ENCODE measurements at regions not wholly inside any gene's neighbourhood (a gene's known extent, or its start where the extent isn't known, plus 50 kb on each side); places are given as distances from the start of the nearest gene placed in this dataset.

GRCh38 chr6:120526576-120526975 is 807.7 kb downstream of the TBC1D32 start:
- no peak overlapping the region for H3K4me2 ChIP-seq (ENCODE audit: low read length)
- TF ChIP-seq EZH2phosphoT487 (IDR thresholded peaks at IDR 0.05; ENCODE audit: low read depth): no peak
- no peak for TF ChIP-seq CTCF (IDR thresholded peaks at IDR 0.05; ENCODE audit: low read depth, low read length)
- no peaks in the 10 kb centered on the region for H3K9me3 ChIP-seq (ENCODE audit: insufficient read depth, low read length)
- H3K4me1 ChIP-seq (ENCODE audit: low read length): no peaks in the 10 kb centered on the region
- no peak overlapping the region for H3K27ac ChIP-seq (ENCODE audit: low read length)
- H3K4me3 ChIP-seq (ENCODE audit: low read length): no peak overlapping the region
- H4K20me1 ChIP-seq (ENCODE audit: insufficient read depth, low read length): no peaks in the 10 kb centered on the region
- H3K27me3 ChIP-seq (ENCODE audit: low read depth, low read length): no peaks in the 10 kb centered on the region
- H3K9ac ChIP-seq (ENCODE audit: low read length): no peak overlapping the region
- H3K36me3 ChIP-seq (replicated peaks; ENCODE audit: low read depth, low read length): no peaks in the 10 kb centered on the region
- no peaks in the 10 kb centered on the region for H3K79me2 ChIP-seq (ENCODE audit: low read length)
- H2AFZ ChIP-seq (ENCODE audit: low read depth, low read length): no peak overlapping the region

GRCh38 chr6:120514544-120514943 is 819.7 kb downstream of the TBC1D32 start:
- Histone ChIP-seq H3K4me3 (ENCODE audit: low read length) (no peak overlapping the region), H3K27me3 (ENCODE audit: low read depth, low read length) (no peaks in the 10 kb centered on the region), H3K36me3 (replicated peaks; ENCODE audit: low read depth, low read length) (no peaks in the 10 kb centered on the region), H2AFZ (ENCODE audit: low read depth, low read length) (no peak overlapping the region), H3K27ac (ENCODE audit: low read length) (no peak overlapping the region), H3K4me1 (ENCODE audit: low read length) (no peaks in the 10 kb centered on the region), H3K9ac (ENCODE audit: low read length) (no peak overlapping the region), H3K4me2 (ENCODE audit: low read length) (no peak overlapping the region), H4K20me1 (ENCODE audit: insufficient read depth, low read length) (no peaks in the 10 kb centered on the region), H3K9me3 (ENCODE audit: insufficient read depth, low read length) (no peaks in the 10 kb centered on the region), H3K79me2 (ENCODE audit: low read length) (no peaks in the 10 kb centered on the region)
- TF ChIP-seq EZH2phosphoT487 (IDR thresholded peaks at IDR 0.05; ENCODE audit: low read depth) (no peak), CTCF (IDR thresholded peaks at IDR 0.05; ENCODE audit: low read depth, low read length) (no peak)

GRCh38 chr6:120511712-120512111 is 822.6 kb downstream of the TBC1D32 start:
- H3K27me3 ChIP-seq (ENCODE audit: low read depth, low read length): no peaks in the 10 kb centered on the region
- TF ChIP-seq EZH2phosphoT487 (IDR thresholded peaks at IDR 0.05; ENCODE audit: low read depth) (no peak), CTCF (IDR thresholded peaks at IDR 0.05; ENCODE audit: low read depth, low read length) (no peak)

GRCh38 chr6:120498711-120499110 is 835.6 kb downstream of the TBC1D32 start:
- Histone ChIP-seq H4K20me1 (ENCODE audit: insufficient read depth, low read length) (no peaks in the 10 kb centered on the region), H3K79me2 (ENCODE audit: low read length) (no peaks in the 10 kb centered on the region), H2AFZ (ENCODE audit: low read depth, low read length) (no peak overlapping the region), H3K27ac (ENCODE audit: low read length) (no peak overlapping the region), H3K9ac (ENCODE audit: low read length) (no peak overlapping the region), H3K9me3 (ENCODE audit: insufficient read depth, low read length) (no peaks in the 10 kb centered on the region), H3K4me2 (ENCODE audit: low read length) (no peak overlapping the region), H3K4me3 (ENCODE audit: low read length) (no peak overlapping the region), H3K4me1 (ENCODE audit: low read length) (no peaks in the 10 kb centered on the region), H3K27me3 (ENCODE audit: low read depth, low read length) (no peaks in the 10 kb centered on the region), H3K36me3 (replicated peaks; ENCODE audit: low read depth, low read length) (no peaks in the 10 kb centered on the region)
- TF ChIP-seq CTCF (IDR thresholded peaks at IDR 0.05; ENCODE audit: low read depth, low read length) (no peak), EZH2phosphoT487 (IDR thresholded peaks at IDR 0.05; ENCODE audit: low read depth) (no peak)

More at GRCh38 chr6:120511712-120512111, 822.6 kb downstream of the TBC1D32 start:
- H3K9me3 ChIP-seq (ENCODE audit: insufficient read depth, low read length): no peaks in the 10 kb centered on the region
- H3K9ac ChIP-seq (ENCODE audit: low read length): no peak overlapping the region
- no peak overlapping the region for H3K4me3 ChIP-seq (ENCODE audit: low read length)
- H3K4me2 ChIP-seq (ENCODE audit: low read length): no peak overlapping the region
- no peak overlapping the region for H2AFZ ChIP-seq (ENCODE audit: low read depth, low read length)
- H3K4me1 ChIP-seq (ENCODE audit: low read length): no peaks in the 10 kb centered on the region
- H4K20me1 ChIP-seq (ENCODE audit: insufficient read depth, low read length): no peaks in the 10 kb centered on the region
- H3K36me3 ChIP-seq (replicated peaks; ENCODE audit: low read depth, low read length): no peaks in the 10 kb centered on the region
- no peak overlapping the region for H3K27ac ChIP-seq (ENCODE audit: low read length)
- H3K79me2 ChIP-seq (ENCODE audit: low read length): no peaks in the 10 kb centered on the region
